ENCODE measurements at regions not wholly inside any gene's neighbourhood (a gene's known extent, or its start where the extent isn't known, plus 50 kb on each side); places are given as distances from the start of the nearest gene placed in this dataset.

- no peaks in the 10 kb centered on the region for H3K36me3 ChIP-seq (replicated peaks)
- H3K27me3 ChIP-seq (replicated peaks): no peaks in the 10 kb centered on the region
- in situ Hi-C loops (cut with HindIII; ENCODE audit: low pct_ligation_motif_present, low sequenced_read_pairs): no loop called here
- no peak overlapping the region for H3K27ac ChIP-seq
- H3K4me3 ChIP-seq (ENCODE audit: low read depth, low read length): no peak overlapping the region
- no peak for TF ChIP-seq CTCF (IDR thresholded peaks at IDR 0.05; ENCODE audit: low read depth, low read length, missing control alignments)
- peak; percentile 47 for DNase-seq
These were observed 390.5 kb downstream of the TMEM135 start for GRCh38 chr11:87428266-87428665.

DNA sequence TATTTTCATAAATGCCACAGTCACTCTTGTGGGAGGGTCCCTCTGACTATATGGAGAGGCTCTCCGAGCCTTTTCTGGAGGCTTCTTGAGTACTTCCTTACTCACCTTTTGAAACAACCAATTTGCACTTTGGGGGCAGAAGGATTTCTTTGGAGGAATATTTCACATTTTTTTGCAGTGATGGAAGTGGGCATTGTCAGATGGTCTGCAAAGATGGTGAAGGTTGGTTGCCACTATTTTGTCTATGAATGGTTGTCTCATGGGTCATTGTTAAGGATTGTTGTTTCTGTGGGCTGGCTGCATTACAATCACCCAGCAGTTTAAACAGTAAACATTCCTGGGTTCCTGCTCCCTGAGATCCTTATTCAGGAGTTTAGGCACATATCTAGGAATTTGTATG, 388.2 kb downstream of the TMEM135 start:
- no peaks in the 10 kb centered on the region for H3K36me3 ChIP-seq (replicated peaks)
- H3K4me3 ChIP-seq (ENCODE audit: low read depth, low read length): no peak overlapping the region
- in situ Hi-C loops (cut with HindIII; ENCODE audit: low pct_ligation_motif_present, low sequenced_read_pairs): no loop called here
- no peak for DNase-seq
- H3K27ac ChIP-seq: no peak overlapping the region
- H3K27me3 ChIP-seq (replicated peaks): no peaks in the 10 kb centered on the region
- no peak for TF ChIP-seq CTCF (IDR thresholded peaks at IDR 0.05; ENCODE audit: low read depth, low read length, missing control alignments)

DNA sequence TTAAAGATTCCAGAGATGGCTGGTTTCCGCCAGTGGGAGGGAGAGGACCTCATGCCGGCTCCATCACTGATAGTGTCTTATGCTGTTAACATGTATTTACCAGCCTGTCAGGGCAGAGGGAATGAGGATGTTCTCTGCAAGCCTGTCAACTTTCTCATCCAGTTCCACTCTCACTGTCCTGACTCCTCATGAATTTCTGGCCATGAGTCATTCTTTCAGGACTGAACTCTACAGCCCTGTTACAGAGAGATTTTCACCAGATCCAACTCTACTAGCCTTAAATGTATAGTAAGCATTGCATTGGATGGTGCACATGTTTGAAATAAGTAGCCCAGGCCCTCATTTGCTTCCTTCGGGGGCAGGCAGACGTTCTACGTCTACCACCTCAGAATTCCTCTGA, 387.7 kb downstream of the TMEM135 start:
- no peak overlapping the region for H3K27ac ChIP-seq
- H3K4me3 ChIP-seq (ENCODE audit: low read depth, low read length): no peak overlapping the region
- no peaks in the 10 kb centered on the region for H3K27me3 ChIP-seq (replicated peaks)
- no peaks in the 10 kb centered on the region for H3K36me3 ChIP-seq (replicated peaks)
- no peak for TF ChIP-seq CTCF (IDR thresholded peaks at IDR 0.05; ENCODE audit: low read depth, low read length, missing control alignments)
- DNase-seq: peak; percentile 32
- in situ Hi-C loops (cut with HindIII; ENCODE audit: low pct_ligation_motif_present, low sequenced_read_pairs): no loop called here

DNA sequence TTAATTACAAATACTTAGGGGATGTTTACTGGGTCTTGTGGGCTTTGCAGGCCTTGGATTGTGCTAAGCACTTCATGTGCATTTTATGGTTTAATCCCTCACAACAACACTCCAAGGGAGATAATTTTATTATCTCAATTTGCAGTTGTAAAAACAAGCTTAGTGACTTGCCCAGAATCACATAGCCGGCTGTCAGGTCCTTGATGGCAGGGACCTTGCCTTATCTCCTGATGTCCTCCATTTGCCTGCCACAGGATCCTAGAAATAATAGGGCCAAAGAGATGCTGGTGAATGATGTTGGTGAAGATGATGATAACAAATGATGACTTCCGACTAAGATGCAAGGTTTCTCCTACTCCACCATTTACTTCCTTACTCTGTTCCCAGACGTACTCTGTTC, 385.4 kb downstream of the TMEM135 start:
- Histone ChIP-seq H3K27me3 (replicated peaks) (no peaks in the 10 kb centered on the region), H3K36me3 (replicated peaks) (no peaks in the 10 kb centered on the region), H3K27ac (no peak overlapping the region), H3K4me3 (ENCODE audit: low read depth, low read length) (no peak overlapping the region)
- in situ Hi-C loops (cut with HindIII; ENCODE audit: low pct_ligation_motif_present, low sequenced_read_pairs): no loop called here
- no peak for DNase-seq
- no peak for TF ChIP-seq CTCF (IDR thresholded peaks at IDR 0.05; ENCODE audit: low read depth, low read length, missing control alignments)

DNA sequence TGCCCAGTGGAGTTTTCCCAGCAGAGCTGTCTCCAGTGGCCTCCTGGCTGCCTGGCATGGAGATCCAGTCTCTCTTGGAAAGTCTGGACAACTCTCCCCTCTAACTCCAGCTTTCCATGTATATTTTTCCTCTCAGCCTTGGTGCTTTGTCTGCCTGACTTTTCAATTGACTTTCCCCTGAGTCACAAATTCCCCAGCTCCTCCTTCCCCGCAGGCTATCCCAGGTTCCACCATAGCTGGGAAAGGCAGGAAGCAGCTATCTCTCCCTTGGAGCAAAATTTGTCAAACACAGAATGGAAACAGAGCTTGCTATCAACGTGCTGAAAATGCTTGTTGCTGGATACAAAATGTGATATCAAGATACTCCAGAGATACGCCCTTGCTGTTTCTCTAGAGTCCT, 384.8 kb downstream of the TMEM135 start:
- H3K4me3 ChIP-seq (ENCODE audit: low read depth, low read length): no peak overlapping the region
- no peak for TF ChIP-seq CTCF (IDR thresholded peaks at IDR 0.05; ENCODE audit: low read depth, low read length, missing control alignments)
- no peak for DNase-seq
- H3K27me3 ChIP-seq (replicated peaks): no peaks in the 10 kb centered on the region
- H3K27ac ChIP-seq: no peak overlapping the region
- in situ Hi-C loops (cut with HindIII; ENCODE audit: low pct_ligation_motif_present, low sequenced_read_pairs): no loop called here
- H3K36me3 ChIP-seq (replicated peaks): no peaks in the 10 kb centered on the region

DNA sequence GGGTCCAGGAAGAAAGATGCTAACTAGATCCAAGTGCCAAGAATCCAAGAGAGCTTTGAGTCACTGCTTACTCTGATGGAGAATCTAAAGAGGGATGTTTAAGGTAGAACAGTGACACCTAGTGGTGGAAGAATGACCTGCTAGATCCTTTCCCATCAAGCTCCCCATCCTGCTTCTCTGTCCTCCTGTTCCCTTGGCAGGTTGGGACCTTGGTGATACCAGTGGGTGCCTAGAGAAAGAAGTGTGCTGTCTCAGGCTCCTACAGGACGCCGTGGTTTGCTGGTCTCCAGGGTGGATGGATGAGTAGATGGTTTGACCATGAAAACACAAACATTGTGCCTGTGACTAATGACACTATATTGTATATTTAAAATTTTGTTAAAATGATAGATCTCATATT, 383.7 kb downstream of the TMEM135 start:
- in situ Hi-C loops (cut with HindIII; ENCODE audit: low pct_ligation_motif_present, low sequenced_read_pairs): no loop called here
- peak; percentile 87 for DNase-seq
- Histone ChIP-seq H3K4me3 (ENCODE audit: low read depth, low read length) (no peak overlapping the region), H3K27me3 (replicated peaks) (no peaks in the 10 kb centered on the region), H3K36me3 (replicated peaks) (no peaks in the 10 kb centered on the region), H3K27ac (no peak overlapping the region)
- peak; percentile 81 for TF ChIP-seq CTCF (IDR thresholded peaks at IDR 0.05; ENCODE audit: low read depth, low read length, missing control alignments)
